ENCODE measurements at regions not wholly inside any gene's neighbourhood (a gene's known extent, or its start where the extent isn't known, plus 50 kb on each side); places are given as distances from the start of the nearest gene placed in this dataset.

DNA sequence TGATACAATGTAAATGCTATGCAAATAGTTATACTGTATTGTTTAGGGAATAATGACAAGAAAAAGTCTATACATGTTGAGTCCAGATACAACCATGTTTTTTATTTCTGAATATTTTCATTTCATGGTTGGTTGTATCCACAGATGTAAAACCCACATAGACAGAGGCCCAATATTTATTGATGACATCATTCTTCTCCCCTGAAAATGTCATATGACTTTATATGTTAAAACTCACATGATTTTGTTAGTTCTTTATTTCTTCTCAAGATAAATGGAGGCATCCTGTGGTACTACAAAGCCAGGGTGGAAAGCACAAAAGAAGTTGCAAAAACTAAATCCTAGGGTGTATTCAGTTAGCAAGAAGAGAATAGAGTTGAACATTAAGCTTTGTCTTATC is 149.3 kb upstream of the GLRA2 start:
- Histone ChIP-seq H3K9me3 (ENCODE audit: control insufficient read depth, insufficient read depth, low read depth, low read length) (no peaks in the 10 kb centered on the region), H3K4me3 (ENCODE audit: low read depth, low read length) (no peak overlapping the region), H3K4me1 (ENCODE audit: control insufficient read depth, insufficient read depth, low read length) (no peaks in the 10 kb centered on the region), H3K36me3 (ENCODE audit: control insufficient read depth in 2 of 2, insufficient read depth in 1 of 2, low read length in 2 of 2) (no peaks in the 10 kb centered on the region), H3K27ac (ENCODE audit: extremely low read depth, low read depth, low read length) (no peak overlapping the region)
- POLR2A ChIA-PET, result no interaction called here
- TF ChIP-seq ZNF629 (tag by site-specific recombination; IDR thresholded peaks at IDR 0.05), result no peak
- TF ChIP-seq, protein P1, sequence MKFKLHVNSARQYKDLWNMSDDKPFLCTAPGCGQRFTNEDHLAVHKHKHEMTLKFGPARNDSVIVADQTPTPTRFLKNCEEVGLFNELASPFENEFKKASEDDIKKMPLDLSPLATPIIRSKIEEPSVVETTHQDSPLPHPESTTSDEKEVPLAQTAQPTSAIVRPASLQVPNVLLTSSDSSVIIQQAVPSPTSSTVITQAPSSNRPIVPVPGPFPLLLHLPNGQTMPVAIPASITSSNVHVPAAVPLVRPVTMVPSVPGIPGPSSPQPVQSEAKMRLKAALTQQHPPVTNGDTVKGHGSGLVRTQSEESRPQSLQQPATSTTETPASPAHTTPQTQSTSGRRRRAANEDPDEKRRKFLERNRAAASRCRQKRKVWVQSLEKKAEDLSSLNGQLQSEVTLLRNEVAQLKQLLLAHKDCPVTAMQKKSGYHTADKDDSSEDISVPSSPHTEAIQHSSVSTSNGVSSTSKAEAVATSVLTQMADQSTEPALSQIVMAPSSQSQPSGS (tag by site-specific recombination; IDR thresholded peaks at IDR 0.05; ENCODE audit: low read depth), result peak; percentile 53; the same call in 1 of the 2 replicates
- no peak for TF ChIP-seq ZNF221 (tag by site-specific recombination; IDR thresholded peaks at IDR 0.05; ENCODE audit: borderline replicate concordance)
- TF ChIP-seq, protein P2, sequence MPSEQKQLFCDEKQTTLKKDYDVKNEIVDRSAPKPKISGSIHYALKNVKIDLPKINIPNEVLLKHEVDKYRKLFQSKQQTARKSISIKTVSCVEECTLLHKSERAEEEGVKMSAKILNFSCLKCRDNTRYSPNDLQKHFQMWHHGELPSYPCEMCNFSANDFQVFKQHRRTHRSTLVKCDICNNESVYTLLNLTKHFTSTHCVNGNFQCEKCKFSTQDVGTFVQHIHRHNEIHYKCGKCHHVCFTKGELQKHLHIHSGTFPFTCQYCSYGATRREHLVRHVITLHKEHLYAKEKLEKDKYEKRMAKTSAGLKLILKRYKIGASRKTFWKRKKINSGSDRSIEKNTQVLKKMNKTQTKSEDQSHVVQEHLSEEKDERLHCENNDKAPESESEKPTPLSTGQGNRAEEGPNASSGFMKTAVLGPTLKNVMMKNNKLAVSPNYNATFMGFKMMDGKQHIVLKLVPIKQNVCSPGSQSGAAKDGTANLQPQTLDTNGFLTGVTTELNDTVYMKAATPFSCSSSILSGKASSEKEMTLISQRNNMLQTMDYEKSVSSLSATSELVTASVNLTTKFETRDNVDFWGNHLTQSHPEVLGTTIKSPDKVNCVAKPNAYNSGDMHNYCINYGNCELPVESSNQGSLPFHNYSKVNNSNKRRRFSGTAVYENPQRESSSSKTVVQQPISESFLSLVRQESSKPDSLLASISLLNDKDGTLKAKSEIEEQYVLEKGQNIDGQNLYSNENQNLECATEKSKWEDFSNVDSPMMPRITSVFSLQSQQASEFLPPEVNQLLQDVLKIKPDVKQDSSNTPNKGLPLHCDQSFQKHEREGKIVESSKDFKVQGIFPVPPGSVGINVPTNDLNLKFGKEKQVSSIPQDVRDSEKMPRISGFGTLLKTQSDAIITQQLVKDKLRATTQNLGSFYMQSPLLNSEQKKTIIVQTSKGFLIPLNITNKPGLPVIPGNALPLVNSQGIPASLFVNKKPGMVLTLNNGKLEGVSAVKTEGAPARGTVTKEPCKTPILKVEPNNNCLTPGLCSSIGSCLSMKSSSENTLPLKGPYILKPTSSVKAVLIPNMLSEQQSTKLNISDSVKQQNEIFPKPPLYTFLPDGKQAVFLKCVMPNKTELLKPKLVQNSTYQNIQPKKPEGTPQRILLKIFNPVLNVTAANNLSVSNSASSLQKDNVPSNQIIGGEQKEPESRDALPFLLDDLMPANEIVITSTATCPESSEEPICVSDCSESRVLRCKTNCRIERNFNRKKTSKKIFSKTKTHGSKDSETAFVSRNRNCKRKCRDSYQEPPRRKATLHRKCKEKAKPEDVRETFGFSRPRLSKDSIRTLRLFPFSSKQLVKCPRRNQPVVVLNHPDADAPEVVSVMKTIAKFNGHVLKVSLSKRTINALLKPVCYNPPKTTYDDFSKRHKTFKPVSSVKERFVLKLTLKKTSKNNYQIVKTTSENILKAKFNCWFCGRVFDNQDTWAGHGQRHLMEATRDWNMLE (tag by site-specific recombination; conservative IDR thresholded peaks at IDR 0.05; ENCODE audit: low read depth), result no peak
- TF ChIP-seq, protein P3, sequence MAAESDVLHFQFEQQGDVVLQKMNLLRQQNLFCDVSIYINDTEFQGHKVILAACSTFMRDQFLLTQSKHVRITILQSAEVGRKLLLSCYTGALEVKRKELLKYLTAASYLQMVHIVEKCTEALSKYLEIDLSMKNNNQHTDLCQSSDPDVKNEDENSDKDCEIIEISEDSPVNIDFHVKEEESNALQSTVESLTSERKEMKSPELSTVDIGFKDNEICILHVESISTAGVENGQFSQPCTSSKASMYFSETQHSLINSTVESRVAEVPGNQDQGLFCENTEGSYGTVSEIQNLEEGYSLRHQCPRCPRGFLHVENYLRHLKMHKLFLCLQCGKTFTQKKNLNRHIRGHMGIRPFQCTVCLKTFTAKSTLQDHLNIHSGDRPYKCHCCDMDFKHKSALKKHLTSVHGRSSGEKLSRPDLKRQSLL (tag by site-specific recombination; IDR thresholded peaks at IDR 0.05), result no peak
- no peak for TF ChIP-seq ZNF391 (tag by site-specific recombination; IDR thresholded peaks at IDR 0.05; ENCODE audit: borderline replicate concordance, low read depth)
- CTCF ChIA-PET, result interaction anchor here (0.7 kb wide), 1 partner anchor 12 kb away, joined by 5 read pairs; no protein-coding TSS in a partner anchor

DNA sequence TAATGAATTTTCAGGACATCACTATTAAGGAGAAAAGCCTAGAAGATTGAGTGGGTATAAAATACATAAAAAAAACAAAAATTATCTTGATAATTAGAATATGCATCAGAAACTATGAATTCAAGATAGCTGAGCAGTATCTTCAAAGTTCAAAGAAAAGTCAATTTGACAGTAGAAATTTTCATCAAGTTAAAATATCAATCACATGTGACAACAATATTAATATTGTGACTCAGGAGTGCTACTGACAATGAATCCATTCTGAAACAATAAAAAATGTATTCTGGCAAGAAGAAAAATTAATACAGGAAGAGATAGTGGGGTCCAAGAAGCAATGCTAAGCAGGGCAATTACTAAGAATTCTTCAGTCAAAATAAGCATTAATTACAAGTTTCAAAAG is 151.9 kb upstream of the GLRA2 start:
- ChIA-PET CTCF (no interaction called here), POLR2A (no interaction called here)
- H3K4me1 ChIP-seq (ENCODE audit: control insufficient read depth, insufficient read depth, low read length), result no peaks in the 10 kb centered on the region
- H3K27ac ChIP-seq (ENCODE audit: extremely low read depth, low read depth, low read length), result no peak overlapping the region
- TF ChIP-seq ZSCAN30 (tag by site-specific recombination; IDR thresholded peaks at IDR 0.05) (no peak), ZNF585B (tag by site-specific recombination; IDR thresholded peaks at IDR 0.05) (no peak), GLIS1 (tag by site-specific recombination; IDR thresholded peaks at IDR 0.05) (no peak), ZBTB20 (tag by site-specific recombination; IDR thresholded peaks at IDR 0.05) (no peak), ZNF558 (tag by site-specific recombination; IDR thresholded peaks at IDR 0.05) (no peak), SP3 (tag by site-specific recombination; IDR thresholded peaks at IDR 0.05) (no peak), BCL11B (tag by site-specific recombination; IDR thresholded peaks at IDR 0.05; ENCODE audit: low read depth) (no peak), ZNF211 (tag by site-specific recombination; IDR thresholded peaks at IDR 0.05; ENCODE audit: low read depth) (no peak), ZNF610 (tag by site-specific recombination; IDR thresholded peaks at IDR 0.05; ENCODE audit: borderline replicate concordance) (no peak), PRDM1 (tag by site-specific recombination; IDR thresholded peaks at IDR 0.05) (no peak), ZNF561 (tag by site-specific recombination; IDR thresholded peaks at IDR 0.05; ENCODE audit: borderline replicate concordance) (no peak)
- TF ChIP-seq, protein P4, sequence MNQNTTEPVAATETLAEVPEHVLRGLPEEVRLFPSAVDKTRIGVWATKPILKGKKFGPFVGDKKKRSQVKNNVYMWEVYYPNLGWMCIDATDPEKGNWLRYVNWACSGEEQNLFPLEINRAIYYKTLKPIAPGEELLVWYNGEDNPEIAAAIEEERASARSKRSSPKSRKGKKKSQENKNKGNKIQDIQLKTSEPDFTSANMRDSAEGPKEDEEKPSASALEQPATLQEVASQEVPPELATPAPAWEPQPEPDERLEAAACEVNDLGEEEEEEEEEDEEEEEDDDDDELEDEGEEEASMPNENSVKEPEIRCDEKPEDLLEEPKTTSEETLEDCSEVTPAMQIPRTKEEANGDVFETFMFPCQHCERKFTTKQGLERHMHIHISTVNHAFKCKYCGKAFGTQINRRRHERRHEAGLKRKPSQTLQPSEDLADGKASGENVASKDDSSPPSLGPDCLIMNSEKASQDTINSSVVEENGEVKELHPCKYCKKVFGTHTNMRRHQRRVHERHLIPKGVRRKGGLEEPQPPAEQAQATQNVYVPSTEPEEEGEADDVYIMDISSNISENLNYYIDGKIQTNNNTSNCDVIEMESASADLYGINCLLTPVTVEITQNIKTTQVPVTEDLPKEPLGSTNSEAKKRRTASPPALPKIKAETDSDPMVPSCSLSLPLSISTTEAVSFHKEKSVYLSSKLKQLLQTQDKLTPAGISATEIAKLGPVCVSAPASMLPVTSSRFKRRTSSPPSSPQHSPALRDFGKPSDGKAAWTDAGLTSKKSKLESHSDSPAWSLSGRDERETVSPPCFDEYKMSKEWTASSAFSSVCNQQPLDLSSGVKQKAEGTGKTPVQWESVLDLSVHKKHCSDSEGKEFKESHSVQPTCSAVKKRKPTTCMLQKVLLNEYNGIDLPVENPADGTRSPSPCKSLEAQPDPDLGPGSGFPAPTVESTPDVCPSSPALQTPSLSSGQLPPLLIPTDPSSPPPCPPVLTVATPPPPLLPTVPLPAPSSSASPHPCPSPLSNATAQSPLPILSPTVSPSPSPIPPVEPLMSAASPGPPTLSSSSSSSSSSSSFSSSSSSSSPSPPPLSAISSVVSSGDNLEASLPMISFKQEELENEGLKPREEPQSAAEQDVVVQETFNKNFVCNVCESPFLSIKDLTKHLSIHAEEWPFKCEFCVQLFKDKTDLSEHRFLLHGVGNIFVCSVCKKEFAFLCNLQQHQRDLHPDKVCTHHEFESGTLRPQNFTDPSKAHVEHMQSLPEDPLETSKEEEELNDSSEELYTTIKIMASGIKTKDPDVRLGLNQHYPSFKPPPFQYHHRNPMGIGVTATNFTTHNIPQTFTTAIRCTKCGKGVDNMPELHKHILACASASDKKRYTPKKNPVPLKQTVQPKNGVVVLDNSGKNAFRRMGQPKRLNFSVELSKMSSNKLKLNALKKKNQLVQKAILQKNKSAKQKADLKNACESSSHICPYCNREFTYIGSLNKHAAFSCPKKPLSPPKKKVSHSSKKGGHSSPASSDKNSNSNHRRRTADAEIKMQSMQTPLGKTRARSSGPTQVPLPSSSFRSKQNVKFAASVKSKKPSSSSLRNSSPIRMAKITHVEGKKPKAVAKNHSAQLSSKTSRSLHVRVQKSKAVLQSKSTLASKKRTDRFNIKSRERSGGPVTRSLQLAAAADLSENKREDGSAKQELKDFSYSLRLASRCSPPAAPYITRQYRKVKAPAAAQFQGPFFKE (tag by site-specific recombination; IDR thresholded peaks at IDR 0.05; ENCODE audit: borderline replicate concordance), result no peak
- no peaks in the 10 kb centered on the region for H3K9me3 ChIP-seq (ENCODE audit: control insufficient read depth, insufficient read depth, low read depth, low read length)
- no peak overlapping the region for H3K4me3 ChIP-seq (ENCODE audit: low read depth, low read length)
- H3K36me3 ChIP-seq (ENCODE audit: control insufficient read depth in 2 of 2, insufficient read depth in 1 of 2, low read length in 2 of 2), result no peaks in the 10 kb centered on the region

Data from HEK293 (cell line).